NCI-H2171 (cell line): ENCODE measurements at regions not wholly inside any gene's neighbourhood (a gene's known extent, or its start where the extent isn't known, plus 50 kb on each side); places are given as distances from the start of the nearest gene placed in this dataset.
"Not testable (repeated sequence)": the region's sequence is repeated elsewhere in the genome, so short reads cannot be mapped to it uniquely, and the experiment has no call there.

Experiments used
- DNase-seq: peaks from one replicate; lab custom pipeline; 2025; lab: John Stamatoyannopoulos, UW

DNA sequence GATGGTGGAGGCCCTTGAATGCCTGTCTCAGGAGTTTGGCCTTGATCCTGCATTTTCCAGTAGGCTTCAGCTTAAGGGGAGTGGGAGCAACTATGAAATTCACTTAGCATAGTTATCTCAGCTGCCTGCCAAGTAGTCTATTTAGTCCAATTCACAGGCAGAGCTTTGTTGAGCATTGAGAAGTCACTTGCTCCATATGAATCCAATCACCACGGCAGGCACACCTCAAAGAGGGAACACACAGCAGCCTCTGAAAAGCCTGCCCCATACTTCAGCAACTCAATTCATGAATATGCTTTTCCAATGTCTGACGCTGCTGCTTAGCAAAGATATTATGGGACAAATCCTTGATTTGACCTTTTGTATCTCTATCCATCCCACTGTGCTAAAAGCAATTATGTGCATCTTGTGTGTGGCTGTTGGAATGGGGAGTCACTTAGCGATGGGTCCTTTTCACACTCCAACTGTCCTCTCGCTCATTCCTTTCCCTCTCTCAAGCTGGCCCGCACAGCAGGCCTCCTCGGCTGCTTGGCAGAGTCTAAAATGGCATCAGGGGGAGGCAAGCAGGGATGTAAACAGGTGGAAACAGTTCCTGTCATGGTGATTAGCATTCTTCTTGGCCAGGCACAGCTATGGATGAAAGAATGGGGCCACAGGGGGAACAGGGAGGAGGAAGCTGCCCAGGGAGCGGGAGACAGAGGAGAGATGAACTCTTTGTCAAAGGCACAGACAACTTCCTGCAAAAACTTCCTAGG is 56.0 kb upstream of the LRPPRC start:
- no peak for DNase-seq

DNA sequence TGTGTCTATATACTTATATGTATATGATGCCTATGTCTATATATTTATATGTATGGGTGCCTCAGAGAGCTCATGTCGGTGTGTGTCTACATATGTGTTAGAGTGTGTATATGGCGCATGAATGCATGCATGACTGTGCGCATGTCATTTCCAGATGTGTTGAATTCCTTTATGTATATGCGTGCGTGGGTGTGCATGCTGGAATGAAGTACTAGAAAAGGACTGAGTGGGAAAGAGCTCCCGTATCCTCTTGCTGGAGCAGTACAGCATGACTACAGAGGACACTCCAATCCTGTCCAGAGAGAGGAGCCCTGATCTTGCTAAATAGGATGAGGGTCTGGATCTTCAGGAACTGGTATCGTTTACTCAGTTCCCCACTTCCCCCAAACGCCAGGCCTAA is 56.8 kb upstream of the LRPPRC start:
- no peak for DNase-seq

DNA sequence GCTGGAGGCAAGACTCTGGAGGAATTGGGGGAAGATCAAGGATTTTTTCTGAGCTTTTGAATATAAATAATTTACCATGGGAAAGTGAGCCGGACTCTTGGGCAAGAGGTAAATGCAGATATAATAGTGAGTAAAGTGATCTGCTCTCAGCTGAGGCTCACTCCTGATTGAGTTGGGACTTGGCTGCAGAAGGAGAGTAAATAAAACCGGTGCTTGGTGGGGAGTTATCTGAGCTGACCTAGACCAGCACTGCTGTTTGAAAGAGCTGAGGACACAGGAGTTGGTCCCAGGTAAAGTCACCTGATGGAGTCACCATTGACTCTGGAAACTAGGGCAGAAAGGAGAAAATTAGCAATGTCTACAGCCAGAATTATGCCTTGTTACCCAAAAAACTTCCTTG is 57.3 kb upstream of the LRPPRC start:
- no peak for DNase-seq

DNA sequence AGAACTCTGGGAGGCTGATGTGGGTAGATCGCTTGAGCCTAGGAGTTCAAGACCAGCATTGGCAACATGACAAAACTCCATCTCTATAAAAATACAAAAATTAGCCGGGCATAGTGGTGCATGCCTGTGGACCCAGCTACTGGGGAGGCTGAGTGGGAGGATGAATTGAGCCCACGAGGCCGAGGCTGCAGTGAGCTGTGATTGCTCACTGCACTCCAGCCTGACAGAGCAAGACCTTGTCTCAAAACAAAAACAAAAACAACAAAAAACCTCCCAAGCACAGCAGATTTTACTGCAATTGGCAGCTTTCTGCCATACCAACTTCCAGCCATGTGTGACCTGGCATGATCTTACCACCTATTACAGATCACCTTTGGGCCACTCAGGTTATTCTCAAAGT is 57.7 kb upstream of the LRPPRC start:
- DNase-seq: no peak

DNA sequence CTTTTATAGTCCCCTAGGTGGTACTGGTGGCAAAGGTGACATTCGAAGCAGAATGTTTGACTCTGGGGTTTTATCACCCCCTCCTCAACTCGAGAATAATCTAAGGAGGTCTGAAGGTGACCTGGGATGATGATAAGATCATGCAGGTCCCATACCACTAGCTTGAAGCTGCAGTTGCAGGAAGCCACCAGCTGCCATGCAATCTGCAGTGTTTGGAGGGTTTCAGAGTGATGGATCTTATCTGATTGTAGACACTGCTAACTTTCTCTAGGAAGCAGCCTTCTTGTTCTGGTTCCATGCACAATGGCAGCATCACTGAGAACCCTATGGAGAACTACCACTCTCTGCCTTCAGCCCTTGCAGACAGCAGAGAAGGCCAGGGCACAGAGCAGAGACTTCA is 59.4 kb upstream of the LRPPRC start:
- no peak for DNase-seq

DNA sequence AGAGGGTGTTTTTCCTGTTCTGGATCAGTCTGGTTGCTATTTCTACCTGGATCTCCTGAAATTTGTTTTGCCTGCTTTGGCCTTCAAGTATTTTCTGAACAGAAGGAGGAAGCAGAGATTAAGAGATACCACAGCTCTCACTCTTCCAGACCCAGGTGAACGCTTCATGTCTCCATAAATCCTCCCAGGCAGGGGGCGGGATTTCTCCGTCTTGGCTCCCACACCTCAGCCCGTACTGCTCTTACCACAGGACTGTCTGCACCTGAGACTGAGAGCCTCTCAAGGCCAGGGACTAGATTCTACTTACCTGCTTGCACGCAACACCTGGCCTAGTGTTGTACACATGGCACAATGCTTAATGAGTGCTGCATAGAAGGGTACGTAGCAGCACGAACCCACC is 59.9 kb upstream of the LRPPRC start:
- DNase-seq: no peak

DNA sequence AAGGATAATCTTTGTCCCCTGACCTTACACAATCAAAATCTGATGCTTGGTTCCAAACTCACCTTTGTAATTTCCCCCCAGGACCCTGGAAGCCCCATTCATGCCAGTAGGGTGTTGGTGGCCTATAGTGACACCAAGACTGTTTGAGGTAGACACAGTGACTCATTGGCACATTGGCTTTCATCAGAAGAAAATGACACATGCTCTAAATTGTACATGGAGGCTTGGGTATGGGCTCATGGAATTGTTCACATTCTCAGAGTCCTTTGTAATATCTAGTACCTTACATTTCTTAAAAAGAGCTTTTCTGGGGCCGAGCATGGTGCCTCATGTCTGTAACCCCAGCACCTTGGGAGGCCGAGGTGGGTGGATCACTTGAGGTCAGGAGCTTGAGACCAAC is 61.2 kb upstream of the LRPPRC start:
- DNase-seq: no peak

DNA sequence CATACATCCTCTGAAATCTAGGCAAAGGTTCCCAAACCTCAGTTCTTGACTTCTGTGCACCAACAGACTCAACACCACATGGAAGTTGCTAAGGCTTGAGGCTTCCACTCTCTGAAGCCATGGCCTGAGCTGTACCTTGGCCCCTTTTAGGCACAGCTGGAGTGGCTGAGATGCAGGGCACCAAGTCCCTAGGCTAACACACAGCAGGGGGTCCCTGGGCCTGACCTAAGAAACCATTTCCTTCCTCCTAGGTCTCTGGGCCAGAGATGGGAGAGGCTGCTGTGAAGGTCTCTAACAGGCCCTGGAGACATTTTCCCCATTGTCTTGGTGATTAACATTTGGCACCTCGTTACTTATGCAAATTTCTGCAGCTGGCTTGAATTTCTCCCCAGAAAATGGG is 64.5 kb upstream of the LRPPRC start:
- DNase-seq: not testable (repeated sequence)

DNA sequence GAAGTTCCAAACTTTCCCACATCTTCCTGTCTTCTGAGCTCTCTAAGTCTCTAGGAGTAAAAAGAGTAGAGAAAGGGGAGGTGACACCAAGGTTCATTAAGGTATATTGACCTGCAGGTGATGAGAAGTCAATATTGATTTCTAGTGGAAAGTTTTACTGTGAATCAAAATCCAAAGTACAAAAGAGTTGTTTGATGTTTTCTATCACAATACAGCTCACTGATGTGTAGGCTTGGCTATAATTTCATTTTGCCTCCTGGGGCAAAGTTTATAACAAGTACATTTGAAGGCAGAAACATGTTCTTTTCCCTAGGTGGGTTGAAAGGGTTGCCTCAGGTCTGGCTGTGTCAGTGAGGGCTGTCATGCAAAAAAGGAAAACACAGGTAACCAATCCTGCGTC is 65.2 kb upstream of the LRPPRC start:
- no peak for DNase-seq

DNA sequence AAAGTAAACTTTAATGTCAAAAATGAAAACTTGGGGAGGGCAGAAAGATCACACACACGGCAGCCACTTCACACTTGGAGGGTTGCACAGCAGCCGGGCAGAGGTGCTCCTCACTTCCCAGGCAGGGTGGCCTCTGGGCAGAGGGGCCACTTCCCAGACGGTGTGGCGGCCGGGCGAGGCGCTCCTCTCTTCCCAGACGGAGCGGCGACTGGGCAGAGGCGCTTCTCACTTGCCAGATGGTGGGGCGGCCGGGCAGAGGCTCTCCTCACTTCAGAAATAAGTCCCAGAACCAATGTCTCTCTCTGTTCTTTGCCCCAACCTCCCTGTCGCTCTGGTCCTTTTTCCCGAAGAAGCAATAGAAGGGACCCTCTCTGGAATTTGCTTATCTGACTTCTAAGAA is 65.7 kb upstream of the LRPPRC start:
- DNase-seq: no peak

DNA sequence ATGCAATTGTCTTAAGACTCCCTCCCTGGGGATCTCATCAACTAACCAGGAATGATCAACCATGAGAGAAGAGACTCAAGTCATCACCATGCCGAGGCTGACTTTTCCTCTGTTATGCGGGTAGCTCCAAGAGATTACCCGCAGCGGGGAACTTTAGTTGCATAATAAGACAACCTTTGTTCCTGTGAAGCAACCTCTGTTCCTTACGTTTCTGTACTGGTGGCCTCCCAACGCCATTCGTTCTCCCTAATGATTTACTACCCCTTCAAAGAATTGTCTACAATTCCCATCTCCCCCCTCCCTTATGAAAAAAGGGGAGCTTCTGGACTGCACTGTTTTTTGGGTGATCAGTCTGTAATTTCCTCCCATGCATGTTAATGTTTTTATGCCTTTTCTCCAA is 66.1 kb upstream of the LRPPRC start:
- DNase-seq: no peak

DNA sequence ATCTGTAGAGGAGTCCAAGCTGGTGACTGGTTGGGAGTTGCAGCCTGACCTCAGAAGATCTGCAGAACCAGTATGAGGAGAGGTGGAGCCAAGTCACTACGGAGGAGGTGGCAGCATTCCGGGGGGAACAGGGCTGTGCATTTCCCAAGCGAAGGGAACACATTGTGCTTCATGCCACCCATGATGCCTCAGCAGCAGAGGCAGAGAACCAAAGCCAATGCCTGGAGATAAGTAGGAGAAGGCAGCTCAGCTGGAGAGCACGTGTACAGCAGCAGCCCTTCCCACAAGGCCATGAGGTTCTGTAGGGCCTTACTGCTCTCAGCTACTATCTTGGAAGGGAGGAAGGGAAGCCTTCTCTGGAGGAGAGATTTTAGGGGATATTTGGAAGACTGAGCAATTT is 67.2 kb upstream of the LRPPRC start:
- no peak for DNase-seq

DNA sequence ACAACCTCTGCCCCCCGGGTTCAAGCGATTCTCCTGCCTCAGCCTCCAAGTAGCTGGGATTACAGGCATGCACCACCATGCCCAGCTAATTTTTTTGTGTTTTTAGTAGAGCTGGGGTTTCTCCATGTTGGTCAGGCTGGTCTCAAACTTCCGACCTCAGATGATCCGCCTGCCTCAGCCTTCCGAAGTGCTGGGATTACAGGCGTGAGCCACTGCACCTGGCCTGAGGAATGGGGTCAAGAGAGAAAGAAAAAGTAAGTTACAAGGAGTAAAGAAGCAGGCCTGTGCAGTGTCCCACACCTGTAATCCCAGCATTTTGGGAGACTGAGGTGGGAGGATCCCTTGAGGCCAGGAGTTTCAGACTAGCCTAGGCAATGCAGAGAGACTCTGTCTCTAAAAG is 68.5 kb upstream of the LRPPRC start:
- DNase-seq: not testable (repeated sequence)

DNA sequence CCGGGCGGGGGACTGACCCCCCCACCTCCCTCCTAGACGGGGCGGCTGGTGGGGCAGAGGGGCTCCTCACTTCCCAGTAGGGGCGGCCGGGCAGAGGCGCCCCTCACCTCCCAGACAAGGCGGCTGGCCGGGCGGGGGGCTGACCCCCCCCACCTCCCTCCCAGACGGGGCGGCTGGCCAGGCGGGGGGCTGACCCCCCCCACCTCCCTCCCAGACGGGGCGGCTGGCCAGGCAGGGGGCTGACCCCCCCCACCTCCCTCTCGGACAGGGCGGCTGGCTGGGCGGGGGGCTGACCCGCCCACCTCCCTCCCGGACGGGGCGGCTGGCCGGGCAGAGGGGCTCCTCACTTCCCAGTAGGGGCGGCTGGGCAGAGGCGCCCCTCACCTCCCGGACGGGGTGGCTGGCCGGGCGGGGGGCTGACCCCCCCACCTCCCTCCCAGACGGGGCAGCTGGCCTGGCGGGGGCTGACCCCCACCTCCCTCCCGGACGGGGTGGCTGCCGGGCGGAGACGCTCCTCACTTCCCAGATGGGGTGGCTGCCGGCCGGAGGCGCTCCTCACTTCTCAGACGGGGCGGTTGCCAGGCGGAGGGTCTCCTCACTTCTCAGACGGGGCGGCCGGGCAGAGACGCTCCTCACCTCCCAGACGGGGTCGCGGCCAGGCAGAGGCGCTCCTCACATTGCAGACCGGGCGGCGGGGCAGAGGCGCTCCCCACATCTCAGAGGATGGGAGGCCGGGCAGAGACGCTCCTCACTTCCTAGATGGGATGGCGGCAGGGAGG is 71.4 kb upstream of the LRPPRC start:
- DNase-seq: not testable (repeated sequence)

DNA sequence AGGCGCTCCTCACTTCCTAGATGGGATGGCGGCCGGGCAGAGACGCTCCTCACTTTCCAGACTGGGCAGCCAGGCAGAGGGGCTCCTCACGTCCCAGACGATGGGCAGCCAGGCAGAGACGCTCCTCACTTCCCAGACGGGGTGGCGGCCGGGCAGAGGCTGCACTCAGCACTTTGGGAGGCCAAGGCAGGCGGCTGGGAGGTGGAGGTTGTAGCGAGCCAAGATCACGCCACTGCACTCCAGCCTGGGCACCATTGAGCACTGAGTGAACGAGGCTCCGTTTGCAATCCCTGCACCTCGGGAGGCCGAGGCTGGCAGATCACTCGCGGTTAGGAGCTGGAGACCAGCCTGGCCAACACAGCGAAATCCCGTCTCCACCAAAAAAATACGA is 72.0 kb upstream of the LRPPRC start:
- DNase-seq: not testable (repeated sequence)

DNA sequence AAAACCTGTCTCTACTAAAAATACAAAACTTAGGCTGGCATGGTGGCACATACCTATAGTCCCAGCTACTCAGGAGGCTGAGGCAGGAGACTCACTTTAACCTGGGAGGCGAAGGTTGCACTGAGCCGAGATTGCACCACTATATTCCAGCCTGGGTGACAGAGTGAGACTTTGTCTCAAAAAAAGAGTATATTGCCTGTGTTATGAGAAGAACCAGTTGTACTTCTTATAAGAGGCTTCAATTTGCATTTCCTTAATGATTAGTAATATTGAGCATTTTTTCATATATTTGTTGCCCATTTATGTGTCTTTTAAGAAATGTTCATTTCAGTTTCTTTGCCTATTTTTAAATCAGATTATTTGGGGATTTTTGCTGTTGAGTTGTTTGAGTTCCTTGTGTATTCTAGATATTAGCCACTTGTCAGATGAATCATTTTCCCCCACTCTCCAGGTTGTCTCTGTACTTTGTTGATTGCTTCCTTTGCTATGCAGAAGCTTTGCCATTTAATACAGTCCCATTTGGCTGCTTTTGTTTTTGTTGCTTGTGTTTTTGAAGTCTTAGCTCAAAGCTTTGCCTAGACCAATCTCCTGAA is 75.8 kb upstream of the LRPPRC start:
- DNase-seq: no peak

DNA sequence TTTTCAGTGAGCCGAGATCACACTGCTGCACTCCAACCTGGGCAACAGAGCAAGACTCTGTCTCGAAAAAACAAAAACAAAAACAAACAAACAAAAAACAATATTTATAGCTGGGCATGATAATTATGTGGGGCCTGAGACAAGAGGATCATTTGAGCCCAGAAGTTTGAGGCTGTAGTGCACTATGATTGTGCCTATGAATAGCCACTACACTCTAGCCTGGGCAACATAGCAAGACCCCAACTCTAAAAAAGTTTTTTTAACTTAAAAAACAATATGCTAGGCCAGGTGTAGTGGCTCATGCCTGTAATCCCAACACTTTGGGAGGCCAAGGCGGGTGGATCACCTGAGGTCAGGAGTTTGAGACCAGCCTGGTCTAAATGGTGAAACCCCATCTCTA is 77.9 kb upstream of the LRPPRC start:
- DNase-seq: not testable (repeated sequence)

DNA sequence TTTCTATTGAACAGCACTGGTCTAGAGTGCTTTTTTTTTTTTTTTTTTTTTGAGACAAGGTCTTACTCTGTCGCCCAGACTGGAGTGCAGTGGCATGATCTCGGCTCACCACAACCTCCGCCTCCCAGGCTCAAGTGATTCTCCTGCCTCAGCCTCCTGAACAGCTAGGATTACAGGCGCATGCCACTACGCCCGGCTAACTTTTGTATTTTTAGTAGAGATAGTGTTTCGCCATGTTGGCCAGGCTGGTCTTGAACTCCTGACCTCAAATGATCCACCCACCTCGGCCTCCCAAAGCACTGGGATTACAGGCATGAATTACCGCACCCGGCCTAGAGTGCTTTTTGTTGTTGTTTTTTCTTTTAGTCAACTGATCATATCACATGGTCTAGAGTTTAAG is 79.0 kb upstream of the LRPPRC start:
- not testable (repeated sequence) for DNase-seq

DNA sequence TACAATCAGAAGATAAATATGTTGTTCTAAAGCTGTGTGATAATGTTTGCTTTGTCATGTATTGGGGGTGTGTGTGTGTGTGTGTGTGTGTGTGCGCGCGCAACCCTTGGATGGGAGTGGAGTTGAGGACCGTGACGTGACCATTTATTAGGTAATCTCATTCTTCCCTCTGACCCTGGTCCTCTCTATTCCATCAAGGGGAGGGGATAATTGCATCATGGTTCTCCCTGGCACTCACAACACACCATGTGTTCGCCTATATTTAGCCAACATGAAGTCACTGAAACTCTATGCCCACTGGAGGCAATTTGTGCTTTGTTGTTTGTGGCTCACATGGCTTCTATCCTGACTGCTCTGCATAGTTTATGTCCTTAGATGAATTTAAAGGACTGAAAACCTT is 79.8 kb upstream of the LRPPRC start:
- peak; percentile 11 for DNase-seq

DNA sequence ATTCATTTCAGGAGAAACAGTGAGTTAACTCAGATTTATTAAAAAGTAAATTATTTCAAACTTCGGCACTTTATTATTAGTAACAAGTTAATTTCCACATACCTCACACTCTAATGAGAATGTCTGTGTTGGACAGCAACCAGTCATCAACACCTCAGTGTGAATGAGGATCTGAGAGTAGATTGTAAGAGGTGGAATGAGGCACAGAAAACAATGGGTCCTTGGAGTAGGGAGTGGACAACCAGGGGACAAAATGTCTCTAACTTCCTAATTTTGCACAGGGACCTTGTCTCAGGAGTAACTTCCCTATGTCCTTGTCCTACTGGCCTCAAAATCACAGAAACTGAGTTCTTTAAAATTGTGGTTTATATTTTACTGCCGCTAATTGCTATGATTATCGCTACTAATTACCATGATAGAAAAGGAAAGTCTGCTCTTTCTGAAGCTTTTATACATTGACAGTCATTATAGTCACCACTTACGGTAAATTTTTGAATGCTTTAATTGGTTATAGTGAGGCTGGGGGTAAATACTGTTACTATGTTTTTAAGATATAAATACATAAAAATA is 82.2 kb upstream of the LRPPRC start:
- no peak for DNase-seq

DNA sequence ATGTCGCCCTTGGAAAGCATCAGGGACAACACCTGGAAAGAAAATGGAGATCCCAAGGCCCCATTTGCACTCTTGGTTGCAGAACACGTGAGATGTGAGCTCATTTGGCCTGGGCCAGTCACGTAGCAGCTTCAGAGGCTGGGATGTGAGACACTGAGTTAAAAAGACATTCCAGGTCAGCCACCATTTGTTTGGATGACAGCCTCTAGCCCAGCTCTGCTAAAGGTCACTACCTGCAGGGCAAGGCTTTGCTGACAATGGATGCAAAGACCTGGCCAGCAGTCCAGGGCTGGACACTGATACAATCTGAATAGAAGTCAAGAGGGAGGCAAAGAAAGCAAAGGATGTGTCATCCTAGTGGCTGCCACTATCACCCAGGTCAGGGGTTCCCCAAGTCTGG is 83.9 kb upstream of the LRPPRC start:
- no peak for DNase-seq

DNA sequence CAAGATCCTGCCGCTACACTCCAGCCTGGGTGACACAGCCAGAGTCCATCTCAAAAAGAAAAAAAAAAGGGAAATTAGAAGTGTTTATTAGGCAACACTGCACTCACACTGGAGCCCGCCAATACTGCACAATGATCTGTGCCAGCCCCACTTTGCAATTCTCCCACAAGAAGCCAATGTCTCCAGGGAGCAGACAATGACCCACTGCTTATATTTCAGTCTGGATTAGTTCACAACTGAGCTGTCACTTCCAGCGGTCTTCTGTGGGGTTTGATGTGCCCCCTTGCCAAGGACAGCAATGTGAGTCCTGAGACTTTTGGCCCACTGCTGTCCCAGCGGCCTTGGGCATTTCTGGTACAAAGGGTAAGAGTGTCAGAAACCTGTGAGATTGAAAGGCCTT is 85.6 kb upstream of the PPM1B start:
- no peak for DNase-seq

DNA sequence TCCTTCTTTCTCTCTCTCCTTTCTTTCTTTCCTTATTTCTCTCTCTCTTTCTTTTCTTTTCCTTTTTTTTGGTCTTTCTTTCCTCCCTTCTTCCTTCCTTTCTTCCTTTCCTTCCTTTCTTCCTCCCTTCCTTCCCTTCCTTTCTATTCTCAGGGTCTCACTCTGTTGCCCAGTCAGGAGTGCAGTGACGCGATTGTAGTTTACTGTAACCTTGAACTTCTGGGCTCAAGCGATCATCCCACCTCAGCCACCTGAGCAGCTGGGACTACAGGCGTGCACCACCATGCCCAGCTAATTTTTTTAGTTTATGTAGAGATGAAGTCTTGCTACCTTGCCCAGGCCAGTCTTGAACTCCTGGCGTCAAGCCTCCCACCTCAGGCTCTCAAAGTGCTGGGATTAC is 83.8 kb upstream of the PPM1B start:
- no peak for DNase-seq
